GM12892 (cell line): ENCODE measurements at regions not wholly inside any gene's neighbourhood (a gene's known extent, or its start where the extent isn't known, plus 50 kb on each side); places are given as distances from the start of the nearest gene placed in this dataset.

Experiments used
- DNase-seq: peaks from one replicate; pipeline ENCODE4 v3.0.0; 2011; ENCODE audit not compliant: insufficient read length
- FAIRE-seq: peaks from 2 replicates; lab custom pipeline; 2011; peaks lifted over from hg19 to GRCh38; lab: Jason Lieb, UNC
- POLR2A ChIP-seq: IDR thresholded peaks from 2 replicates; pipeline ENCODE4 v1.6.1; 2011; ENCODE audit warnings: low read depth, low read length, control low read depth
- POLR2AphosphoS5 ChIP-seq: IDR thresholded peaks from 2 replicates; pipeline ENCODE4 v1.6.1; 2011; ENCODE audit warnings: low read depth, low read length, control low read depth
- TAF1 ChIP-seq: IDR thresholded peaks from 2 replicates; pipeline ENCODE4 v1.6.1; 2011; ENCODE audit warnings: low read depth, mild to moderate bottlenecking, control low read depth, low read length, borderline replicate concordance

- FAIRE-seq (no peak), DNase-seq (no peak)
- no peak for TF ChIP-seq POLR2AphosphoS5
- no peak for TF ChIP-seq POLR2A
- TF ChIP-seq TAF1 = no peak
Observed at GRCh38 chr5:138702166-138703077, 50.8 kb upstream of the CTNNA1 start.

GRCh38 chr5:138701678-138702077, 51.5 kb upstream of the CTNNA1 start:
- TF ChIP-seq POLR2A (no peak), POLR2AphosphoS5 (no peak), TAF1 (no peak)
- DNase-seq (no peak), FAIRE-seq (no peak)

- no peak for FAIRE-seq
- DNase-seq = no peak
- TF ChIP-seq POLR2A = no peak
- TF ChIP-seq POLR2AphosphoS5 = no peak
- no peak for TF ChIP-seq TAF1
Observed at GRCh38 chr5:138700581-138701362, 52.5 kb upstream of the CTNNA1 start.

GRCh38 chr5:138699482-138699881, 53.7 kb upstream of the CTNNA1 start:
- TF ChIP-seq TAF1 (no peak), POLR2A (no peak), POLR2AphosphoS5 (no peak)
- DNase-seq (no peak), FAIRE-seq (no peak)

- no peak for TF ChIP-seq POLR2AphosphoS5
- TF ChIP-seq POLR2A = no peak
- TF ChIP-seq TAF1 = no peak
- no peak for FAIRE-seq
- no peak for DNase-seq
Observed at GRCh38 chr5:138698713-138699112, 54.5 kb upstream of the CTNNA1 start.

GRCh38 chr5:138697720-138698360, 55.4 kb upstream of the CTNNA1 start:
- TF ChIP-seq TAF1 (no peak), POLR2A (no peak), POLR2AphosphoS5 (no peak)
- DNase-seq (no peak), FAIRE-seq (no peak)

- no peak for FAIRE-seq
- no peak for DNase-seq
- TF ChIP-seq POLR2AphosphoS5 = no peak
- TF ChIP-seq POLR2A = no peak
- no peak for TF ChIP-seq TAF1
Observed at GRCh38 chr5:138696501-138696900, 56.7 kb upstream of the CTNNA1 start.

- FAIRE-seq (no peak), DNase-seq (no peak)
- no peak for TF ChIP-seq TAF1
Observed at GRCh38 chr5:138695781-138696180, 57.4 kb upstream of the CTNNA1 start.

- TF ChIP-seq TAF1 (no peak), POLR2A (no peak), POLR2AphosphoS5 (no peak)
- DNase-seq = no peak
- no peak for FAIRE-seq
Observed at GRCh38 chr5:138694146-138694545, 59.1 kb upstream of the CTNNA1 start.

- FAIRE-seq (no peak), DNase-seq (no peak)
- TF ChIP-seq POLR2AphosphoS5 (no peak), POLR2A (no peak), TAF1 (no peak)
Observed at GRCh38 chr5:138692370-138692769, 60.9 kb upstream of the CTNNA1 start.

- DNase-seq (no peak), FAIRE-seq (no peak)
- no peak for TF ChIP-seq POLR2AphosphoS5
- no peak for TF ChIP-seq POLR2A
- no peak for TF ChIP-seq TAF1
Observed at GRCh38 chr5:138686668-138687067, 66.6 kb upstream of the CTNNA1 start.
